HCT116 (cell line): ENCODE measurements at regions not wholly inside any gene's neighbourhood (a gene's known extent, or its start where the extent isn't known, plus 50 kb on each side); places are given as distances from the start of the nearest gene placed in this dataset.

Experiments used
- ATAC-seq: fragments of 200-7000 bp; cut with Tn5 transposase; 2 replicates; pipeline ENCODE4 v1.9.1; 2020; ENCODE audit warnings: mild to moderate bottlenecking, moderate library complexity
- BruUV-seq: library from RNA; stranded (reverse); fragments of 400-500 nt; replicated peaks from 2 replicates; lab custom pipeline; 2021; lab: Mats Ljungman, UMichigan
- CTCF ChIA-PET: fragments of 300-600 bp; sonication (Branson Sonifier 250); formaldehyde crosslinking; loops from one replicate; lab custom pipeline; 2021; ENCODE audit warnings: antibody characterized with exemption; lab: Charles Lee
- POLR2A ChIA-PET: fragments of 300-600, 350-600 bp; sonication (Branson Sonifier 250); formaldehyde crosslinking; loops from one replicate; lab custom pipeline; 2021; ENCODE audit warnings: antibody characterized with exemption; lab: Charles Lee
- RAD21 ChIA-PET, 2 experiments: fragments of 300-600 bp; sonication (Branson Sonifier 250); formaldehyde crosslinking; loops; one replicate each; lab custom pipeline; 2023; ENCODE audit warnings: low total read pairs in 2 of 2; ENCODE audit not compliant: uncharacterized antibody in 2 of 2, unreplicated experiment in 2 of 2, low non-redundant PET in 1 of 2; lab: Charles Lee
- DNase-seq: peaks from one replicate; pipeline ENCODE4 v3.0.0-alpha.2; 2010; ENCODE audit warnings: low read depth, low spot score
- H2AFZ ChIP-seq: fragments of 200-600 bp; shearing (Covaris generic), sonication (generic); 2 replicates; pipeline ENCODE4 v1.6.1; 2017; ENCODE audit warnings: low read depth, mixed run types, mixed read lengths, antibody characterized with exemption, low read length; ENCODE audit not compliant: poor library complexity, severe bottlenecking
- H3K27ac ChIP-seq: 2 replicates; pipeline ENCODE4 v1.5.1; 2012; ENCODE audit warnings: low read depth, low read length
- H3K27me3 ChIP-seq: fragments of 200-600 bp; sonication (generic); 2 replicates; pipeline ENCODE4 v1.6.1; 2016; ENCODE audit warnings: mixed run types, low read length, mixed read lengths; ENCODE audit not compliant: insufficient read depth
- H3K36me3 ChIP-seq, 2 experiments: fragments of 200-500 bp in 1 of 2; fragments of 200-600 bp in 1 of 2; sonication (Bioruptor generic) in 1 of 2; sonication (generic) in 1 of 2; 2 replicates each; pipeline versions ENCODE4 v1.5.1 to v1.6.1; 2014 to 2016; ENCODE audit warnings: low read length in 2 of 2, inconsistent platforms in 1 of 2, mixed read lengths in 1 of 2, mixed run types in 1 of 2; ENCODE audit not compliant: insufficient read depth in 2 of 2, control insufficient read depth in 1 of 2
- H3K4me1 ChIP-seq, 2 experiments: fragments of 200-600 bp in 1 of 2; sonication (generic) in 1 of 2; 2 replicates each; pipeline versions ENCODE4 v1.5.1 to v1.6.1; 2012 to 2017; ENCODE audit warnings: low read length in 2 of 2, inconsistent platforms in 1 of 2, mild to moderate bottlenecking in 1 of 2, mixed read lengths in 1 of 2, mixed run types in 1 of 2, moderate library complexity in 1 of 2; ENCODE audit not compliant: insufficient read depth in 2 of 2, control insufficient read depth in 1 of 2
- H3K4me2 ChIP-seq: fragments of 200-600 bp; sonication (generic); 2 replicates; pipeline ENCODE4 v1.6.1; 2017; ENCODE audit warnings: mixed run types, low read length, mixed read lengths
- H3K4me3 ChIP-seq, 2 experiments: fragments of 200-600 bp in 1 of 2; sonication (generic) in 1 of 2; replicated peaks in 1 of 2; 2 replicates each; pipeline ENCODE4 v1.5.1; 2011 to 2016; ENCODE audit warnings: low read length in 2 of 2, control low read depth in 1 of 2, low read depth in 1 of 2, mild to moderate bottlenecking in 1 of 2, mixed read lengths in 1 of 2, mixed run types in 1 of 2
- H3K79me2 ChIP-seq: fragments of 200-600 bp; sonication (generic); 2 replicates; pipeline ENCODE4 v1.6.1; 2017; ENCODE audit warnings: mild to moderate bottlenecking, mixed run types, low read length, moderate library complexity, mixed read lengths; ENCODE audit not compliant: insufficient read depth
- H3K9ac ChIP-seq: fragments of 200-600 bp; sonication (generic); 2 replicates; pipeline ENCODE4 v1.6.1; 2016; ENCODE audit warnings: low read length, mixed read lengths
- H3K9me2 ChIP-seq: fragments of 200-600 bp; sonication (generic), shearing (Covaris generic); 2 replicates; pipeline ENCODE4 v1.6.1; 2017; ENCODE audit warnings: mixed run types, mild to moderate bottlenecking, moderate library complexity; ENCODE audit not compliant: insufficient read depth
- H3K9me3 ChIP-seq, 2 experiments: fragments of 200-500 bp in 1 of 2; fragments of 200-600 bp in 1 of 2; sonication (Bioruptor generic) in 1 of 2; sonication (generic) in 1 of 2; 2 replicates each; pipeline ENCODE4 v1.6.1; 2014 to 2017; ENCODE audit warnings: low read length in 2 of 2, mixed read lengths in 2 of 2, inconsistent platforms in 1 of 2, low read depth in 1 of 2, mild to moderate bottlenecking in 1 of 2, mixed run types in 1 of 2, moderate library complexity in 1 of 2; ENCODE audit not compliant: control insufficient read depth in 1 of 2, insufficient read depth in 1 of 2
- H4K20me1 ChIP-seq: fragments of 200-600 bp; sonication (generic), shearing (Covaris generic); 2 replicates; pipeline ENCODE4 v1.6.1; 2017; ENCODE audit warnings: mixed run types, mild to moderate bottlenecking, moderate library complexity; ENCODE audit not compliant: insufficient read depth
- ATF3 ChIP-seq: IDR thresholded peaks from 2 replicates; pipeline ENCODE4 v1.6.1; 2012
- CBX3 ChIP-seq: IDR thresholded peaks from 2 replicates; pipeline ENCODE4 v1.6.1; 2012; ENCODE audit warnings: low read depth
- CTCF ChIP-seq, 3 experiments: fragments of 200-600 bp in 1 of 3; sonication (generic) in 1 of 3; IDR thresholded peaks in 2 of 3; conservative IDR thresholded peaks in 1 of 3; 2 replicates each; pipeline ENCODE4 v1.5.1; 2012 to 2017; ENCODE audit warnings: low read depth in 2 of 3, low read length in 2 of 3, antibody characterized with exemption in 1 of 3, borderline replicate concordance in 1 of 3, control low read depth in 1 of 3, mild to moderate bottlenecking in 1 of 3, mixed read lengths in 1 of 3, mixed run types in 1 of 3, moderate library complexity in 1 of 3; ENCODE audit not compliant: insufficient read depth in 1 of 3
- EGR1 ChIP-seq: IDR thresholded peaks from 2 replicates; pipeline ENCODE4 v1.6.1; 2012; ENCODE audit warnings: low read depth
- ELF1 ChIP-seq: IDR thresholded peaks from 2 replicates; pipeline ENCODE4 v1.6.1; 2012; ENCODE audit warnings: low read depth, borderline replicate concordance
- EZH2 ChIP-seq: fragments of 200-600 bp; sonication (generic); IDR thresholded peaks from 2 replicates; pipeline ENCODE4 v1.6.1; 2017; ENCODE audit warnings: antibody characterized with exemption, mixed run types
- FOSL1 ChIP-seq: IDR thresholded peaks from 2 replicates; pipeline ENCODE4 v1.6.1; 2012; ENCODE audit warnings: low read depth
- POLR2AphosphoS5 ChIP-seq: IDR thresholded peaks from 2 replicates; pipeline ENCODE4 v1.6.1; 2011; ENCODE audit warnings: mild to moderate bottlenecking, low read depth, low read length, moderate library complexity
- SP1 ChIP-seq: IDR thresholded peaks from 2 replicates; pipeline ENCODE4 v1.6.1; 2012; ENCODE audit warnings: low read depth
- ZFX ChIP-seq: fragments of 450-650 bp; IDR thresholded peaks from 2 replicates; pipeline ENCODE4 v1.6.1; 2017
- ZNF274 ChIP-seq: fragments of 200-500 bp; sonication (Bioruptor generic); IDR thresholded peaks from 2 replicates; pipeline ENCODE4 v1.6.1; 2014; ENCODE audit warnings: mild to moderate bottlenecking, low read depth, low read length, inconsistent platforms
- intact Hi-C: fragments of 100-400 bp; cut with micrococcal nuclease; formaldehyde crosslinking; loops from 2 replicates; pipeline ENCODE4 v1.10.0; 2022
- TF ChIP-seq, protein P1 (sequence below): IDR thresholded peaks from 2 replicates; pipeline ENCODE4 v1.6.1; 2012; ENCODE audit warnings: low read depth

- ChIA-PET CTCF (no interaction called here), POLR2A (no interaction called here), RAD21 (no interaction called here)
- Histone ChIP-seq H3K79me2 (no peaks in the 10 kb centered on the region), H3K9ac (no peak overlapping the region), H4K20me1 (no peaks in the 10 kb centered on the region), H3K9me2 (no peaks in the 10 kb centered on the region), H3K4me2 (no peak overlapping the region), H3K27ac (no peak overlapping the region), H3K4me1 (no peaks in the 10 kb centered on the region), H3K27me3 (no peaks in the 10 kb centered on the region), H2AFZ (no peak overlapping the region), H3K4me3 (no peak overlapping the region), H3K9me3 (no peaks in the 10 kb centered on the region), H3K36me3 (no peaks in the 10 kb centered on the region)
- BruUV-seq, result no TSS peak
- ATAC-seq (no peak), DNase-seq (no peak)
- TF ChIP-seq CBX3 (no peak), POLR2AphosphoS5 (no peak), SP1 (no peak), ZNF274 (no peak), ZFX (no peak), CTCF (IDR thresholded peaks at IDR 0.05 in 2 of 3, conservative IDR thresholded peaks at IDR 0.05 in 1 of 3; ENCODE audit: borderline replicate concordance in 1 of 3, insufficient read depth in 1 of 3, low read depth in 2 of 3, low read length in 2 of 3) (no peak), EZH2 (no peak), ATF3 (no peak), FOSL1 (no peak), EGR1 (no peak), ELF1 (no peak)
- TF ChIP-seq, protein P1, sequence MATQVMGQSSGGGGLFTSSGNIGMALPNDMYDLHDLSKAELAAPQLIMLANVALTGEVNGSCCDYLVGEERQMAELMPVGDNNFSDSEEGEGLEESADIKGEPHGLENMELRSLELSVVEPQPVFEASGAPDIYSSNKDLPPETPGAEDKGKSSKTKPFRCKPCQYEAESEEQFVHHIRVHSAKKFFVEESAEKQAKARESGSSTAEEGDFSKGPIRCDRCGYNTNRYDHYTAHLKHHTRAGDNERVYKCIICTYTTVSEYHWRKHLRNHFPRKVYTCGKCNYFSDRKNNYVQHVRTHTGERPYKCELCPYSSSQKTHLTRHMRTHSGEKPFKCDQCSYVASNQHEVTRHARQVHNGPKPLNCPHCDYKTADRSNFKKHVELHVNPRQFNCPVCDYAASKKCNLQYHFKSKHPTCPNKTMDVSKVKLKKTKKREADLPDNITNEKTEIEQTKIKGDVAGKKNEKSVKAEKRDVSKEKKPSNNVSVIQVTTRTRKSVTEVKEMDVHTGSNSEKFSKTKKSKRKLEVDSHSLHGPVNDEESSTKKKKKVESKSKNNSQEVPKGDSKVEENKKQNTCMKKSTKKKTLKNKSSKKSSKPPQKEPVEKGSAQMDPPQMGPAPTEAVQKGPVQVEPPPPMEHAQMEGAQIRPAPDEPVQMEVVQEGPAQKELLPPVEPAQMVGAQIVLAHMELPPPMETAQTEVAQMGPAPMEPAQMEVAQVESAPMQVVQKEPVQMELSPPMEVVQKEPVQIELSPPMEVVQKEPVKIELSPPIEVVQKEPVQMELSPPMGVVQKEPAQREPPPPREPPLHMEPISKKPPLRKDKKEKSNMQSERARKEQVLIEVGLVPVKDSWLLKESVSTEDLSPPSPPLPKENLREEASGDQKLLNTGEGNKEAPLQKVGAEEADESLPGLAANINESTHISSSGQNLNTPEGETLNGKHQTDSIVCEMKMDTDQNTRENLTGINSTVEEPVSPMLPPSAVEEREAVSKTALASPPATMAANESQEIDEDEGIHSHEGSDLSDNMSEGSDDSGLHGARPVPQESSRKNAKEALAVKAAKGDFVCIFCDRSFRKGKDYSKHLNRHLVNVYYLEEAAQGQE, result no peak
- intact Hi-C loops, result loop anchor here (5.0 kb wide), 1 partner anchor 910 kb away; no protein-coding TSS in a partner anchor
Observed at GRCh38 chr5:45772402-45772801, 76.2 kb upstream of the HCN1 start.
